GM21360 (cell line): ENCODE measurements at regions not wholly inside any gene's neighbourhood (a gene's known extent, or its start where the extent isn't known, plus 50 kb on each side); places are given as distances from the start of the nearest gene placed in this dataset.
"Not testable (repeated sequence)": the region's sequence is repeated elsewhere in the genome, so short reads cannot be mapped to it uniquely, and the experiment has no call there.

Experiments
- ATAC-seq: cut with Tn5 transposase; IDR thresholded peaks from one replicate; pipeline ENCODE4 v1.9.1; 2021; ENCODE audit warnings: mild to moderate bottlenecking, moderate library complexity; ENCODE audit not compliant: unreplicated experiment

DNA sequence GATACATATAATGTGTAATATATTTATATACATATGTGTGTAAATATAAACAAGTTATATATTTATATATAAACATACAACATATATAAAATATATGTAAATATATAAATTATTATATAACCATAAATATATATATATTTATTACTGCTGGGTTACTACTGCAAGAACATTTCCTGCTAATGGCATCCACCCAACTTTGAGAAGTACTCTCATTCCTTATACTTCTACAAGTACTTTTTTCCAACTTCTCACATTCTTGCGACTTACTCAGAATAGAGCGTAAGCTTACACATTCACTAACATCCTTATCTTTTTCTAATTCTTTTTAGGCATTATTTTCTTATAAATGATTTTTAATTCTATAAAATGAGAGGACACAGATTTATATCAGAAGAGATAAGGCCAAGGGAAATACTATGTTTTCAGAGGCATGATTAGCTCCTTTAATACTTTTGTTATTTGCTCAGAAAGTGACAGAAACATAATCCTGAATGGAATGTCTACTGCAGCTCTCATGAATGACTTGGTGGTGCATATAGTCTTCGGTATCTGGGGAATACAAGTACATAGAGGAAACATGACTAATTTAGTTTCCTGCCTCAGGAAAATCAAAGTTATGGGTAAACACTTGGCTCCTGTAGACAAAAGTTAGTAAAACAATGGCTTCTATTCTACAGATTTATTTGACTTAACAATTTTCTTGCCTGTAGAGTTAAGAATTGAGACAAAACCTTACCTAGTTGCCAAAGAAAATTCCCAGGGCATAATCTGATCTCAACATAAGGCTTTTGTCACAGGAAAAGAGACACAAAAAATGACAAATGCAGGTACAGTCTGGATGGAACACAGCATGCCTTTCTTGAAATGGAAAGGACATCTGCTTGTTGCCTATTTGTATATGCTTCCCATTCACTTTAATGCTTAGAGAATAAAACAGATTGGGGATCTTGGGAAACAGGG lies 453.9 kb downstream of the SQOR start:
- ATAC-seq: no peak

DNA sequence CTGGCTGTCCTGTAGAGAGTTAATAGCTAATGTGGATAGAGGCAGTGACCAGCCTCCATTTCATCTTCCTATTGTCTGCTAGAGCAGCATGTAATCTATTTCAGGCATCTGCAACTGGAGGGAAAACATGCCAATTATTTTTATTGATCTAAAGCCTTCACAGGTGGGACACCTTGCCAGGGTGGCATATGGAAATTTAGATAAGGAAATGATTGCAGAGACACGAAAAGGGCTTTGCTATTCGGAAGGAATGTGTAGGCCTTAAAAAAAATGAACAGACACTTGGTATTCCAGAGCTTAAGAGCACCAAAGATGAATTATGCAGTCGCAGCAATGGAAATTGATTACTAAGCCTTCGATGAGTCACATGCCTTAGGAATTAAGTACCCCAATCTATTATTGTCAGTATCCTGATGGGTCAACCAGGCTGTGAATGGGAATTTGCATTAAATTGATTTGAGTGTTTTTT lies 454.7 kb downstream of the SQOR start:
- no peak for ATAC-seq

DNA sequence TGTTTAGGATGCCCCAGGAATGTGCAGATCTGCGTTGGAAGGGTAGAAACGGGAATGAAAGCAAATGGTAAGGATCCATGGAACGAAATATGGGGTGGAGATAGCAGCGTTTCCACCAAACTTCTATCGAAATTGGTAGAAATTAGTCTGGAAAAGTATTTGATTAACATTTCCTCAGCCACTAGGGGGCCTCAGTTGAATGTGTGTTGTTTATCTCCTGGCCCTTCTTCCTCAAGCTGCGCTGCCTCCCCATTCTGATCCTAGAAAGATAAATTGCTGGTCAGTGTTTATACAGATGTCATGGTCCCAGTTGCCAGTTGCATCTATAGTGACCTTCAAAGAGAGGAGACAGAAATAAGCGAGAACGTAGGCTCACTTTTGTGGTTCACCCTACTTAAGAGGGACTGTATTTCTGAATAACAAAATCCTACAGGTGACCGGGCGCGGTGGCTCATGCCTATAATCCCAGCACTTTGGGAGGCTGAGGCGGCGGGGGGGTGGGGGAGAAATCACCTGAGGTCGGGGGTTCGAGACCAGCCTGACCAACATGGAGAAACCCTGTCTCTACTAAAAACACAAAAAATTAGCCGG lies 457.1 kb downstream of the SQOR start:
- no peak for ATAC-seq

DNA sequence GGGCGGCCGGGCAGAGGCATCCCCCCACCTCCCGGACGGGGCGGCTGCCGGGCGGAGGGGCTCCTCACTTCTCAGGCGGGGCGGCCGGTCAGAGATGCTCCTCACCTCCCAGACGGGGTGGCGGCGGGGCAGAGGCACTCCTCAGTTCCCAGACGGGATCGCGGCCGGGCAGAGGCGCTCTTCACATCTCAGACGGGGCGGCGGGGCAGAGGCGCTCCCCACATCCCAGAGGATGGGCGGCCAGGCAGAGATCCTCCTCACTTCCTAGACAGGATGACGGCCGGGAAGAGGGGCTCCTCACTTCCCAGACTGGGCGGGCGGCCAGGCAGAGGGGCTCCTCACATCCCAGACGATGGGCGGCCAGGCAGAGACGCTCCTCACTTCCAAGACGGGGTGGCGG lies 463.2 kb downstream of the SQOR start:
- ATAC-seq: not testable (repeated sequence)

DNA sequence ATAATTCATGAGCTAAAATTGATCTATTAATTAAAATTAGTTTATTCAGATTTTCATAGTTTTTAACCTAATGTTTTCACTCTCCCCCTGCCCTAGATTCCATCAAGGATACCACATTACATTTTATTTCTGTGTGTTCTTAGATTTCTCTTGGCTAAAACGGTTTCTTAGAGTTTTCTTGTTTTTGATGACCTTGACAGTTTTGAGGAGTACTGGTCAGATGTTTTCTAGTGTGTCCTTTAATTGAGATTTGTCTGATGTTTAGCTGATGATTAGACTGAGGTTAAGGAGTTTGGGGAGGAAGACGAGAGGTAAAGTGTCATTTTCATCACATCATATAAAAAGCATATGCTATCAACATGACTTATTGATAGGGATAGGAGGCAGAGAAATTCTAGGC lies 475.9 kb downstream of the SQOR start:
- no peak for ATAC-seq

DNA sequence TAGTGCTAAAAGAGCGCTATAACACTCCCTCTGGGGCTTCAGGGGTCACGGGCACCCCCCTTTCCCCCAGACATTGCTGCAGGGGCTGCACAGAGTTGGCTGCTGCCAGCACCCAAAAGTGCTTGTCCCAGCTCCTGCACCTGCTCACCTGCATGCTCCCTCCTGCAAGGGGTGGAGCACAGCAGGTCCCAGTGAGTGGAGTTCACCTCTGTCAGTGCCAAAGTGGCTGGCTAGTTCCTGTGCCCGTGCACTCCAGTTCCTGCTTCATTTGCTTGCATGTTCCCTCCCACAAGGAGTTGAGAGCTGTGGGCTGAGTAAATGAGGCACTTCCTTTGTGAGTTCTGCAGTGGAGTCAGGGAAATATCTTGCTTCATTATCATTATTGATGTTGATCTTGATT lies 476.9 kb downstream of the SQOR start:
- ATAC-seq: no peak

DNA sequence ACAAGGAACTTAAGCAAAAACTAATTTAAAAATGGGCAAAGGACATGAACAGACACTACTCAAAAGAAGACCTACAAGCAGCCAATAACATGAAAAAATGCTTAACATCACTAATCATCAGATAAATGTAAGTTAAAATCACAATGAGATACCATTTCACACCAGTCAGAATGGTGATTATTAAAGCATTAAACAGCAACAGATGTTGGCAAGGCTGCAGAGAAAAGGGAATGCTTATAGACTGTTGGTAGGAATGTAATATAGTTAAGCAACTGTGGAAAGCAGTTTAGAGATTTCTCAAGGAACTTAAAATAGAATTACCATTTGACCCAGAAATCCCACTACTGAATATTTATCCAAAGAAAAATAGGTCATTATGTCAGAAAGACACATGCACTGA lies 482.2 kb downstream of the SQOR start:
- ATAC-seq: no peak

DNA sequence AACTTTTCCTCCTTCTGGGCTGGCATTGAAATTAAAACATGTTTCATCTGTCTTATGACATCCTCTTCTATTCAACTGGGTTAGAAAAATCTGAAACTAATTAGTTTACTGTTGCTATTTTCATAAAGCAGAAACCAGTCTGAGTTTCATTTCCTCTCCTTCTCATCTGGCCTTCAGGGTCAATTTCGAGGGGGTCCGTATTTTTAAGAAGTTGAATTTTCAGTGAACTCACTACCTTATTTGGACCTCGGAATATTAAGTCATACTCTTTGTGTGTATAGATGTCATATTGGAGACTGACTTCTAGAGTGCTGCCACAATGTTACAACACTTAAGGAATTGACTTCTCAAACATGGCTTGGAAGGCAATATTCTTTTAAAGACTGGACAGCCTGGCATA lies 485.9 kb downstream of the SQOR start:
- no peak for ATAC-seq

DNA sequence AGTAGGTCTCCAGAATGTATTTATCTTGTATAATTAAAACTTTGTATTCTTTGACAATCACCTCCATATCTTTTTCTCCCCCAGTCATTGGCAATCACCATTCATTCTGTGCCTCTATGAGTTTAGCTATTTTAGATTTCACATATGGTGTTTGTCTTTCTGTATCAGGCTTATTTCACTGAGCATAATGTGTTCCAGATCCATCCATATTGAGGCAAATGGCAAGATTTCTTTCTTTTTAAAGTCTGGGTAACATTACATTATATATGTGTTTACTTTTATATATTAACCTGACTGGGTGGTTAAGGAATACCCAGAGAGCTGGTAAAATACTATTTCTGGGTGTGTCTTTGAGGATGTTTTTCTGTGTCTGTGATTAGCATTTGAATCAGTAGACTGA lies 486.6 kb downstream of the SQOR start:
- no peak for ATAC-seq

DNA sequence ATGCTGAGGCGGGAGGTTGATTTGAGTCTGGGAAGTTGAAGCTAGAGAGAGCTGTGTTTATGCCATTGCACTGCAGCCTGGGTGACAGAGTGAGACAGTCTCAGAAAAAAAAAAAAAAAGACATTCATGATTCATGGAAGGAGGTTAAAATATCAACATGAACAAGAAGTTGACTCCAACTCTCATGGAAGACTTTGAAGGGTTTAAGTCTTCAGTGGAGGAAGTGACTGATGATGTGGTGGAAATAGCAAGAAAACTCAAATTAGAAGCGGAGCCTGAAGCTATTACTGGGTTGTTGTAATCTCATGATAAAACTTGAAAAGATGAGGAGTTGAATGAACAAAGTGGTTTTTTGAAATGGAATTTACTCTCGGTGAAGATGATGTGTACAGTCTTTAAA lies 491.8 kb downstream of the SQOR start:
- no peak for ATAC-seq

DNA sequence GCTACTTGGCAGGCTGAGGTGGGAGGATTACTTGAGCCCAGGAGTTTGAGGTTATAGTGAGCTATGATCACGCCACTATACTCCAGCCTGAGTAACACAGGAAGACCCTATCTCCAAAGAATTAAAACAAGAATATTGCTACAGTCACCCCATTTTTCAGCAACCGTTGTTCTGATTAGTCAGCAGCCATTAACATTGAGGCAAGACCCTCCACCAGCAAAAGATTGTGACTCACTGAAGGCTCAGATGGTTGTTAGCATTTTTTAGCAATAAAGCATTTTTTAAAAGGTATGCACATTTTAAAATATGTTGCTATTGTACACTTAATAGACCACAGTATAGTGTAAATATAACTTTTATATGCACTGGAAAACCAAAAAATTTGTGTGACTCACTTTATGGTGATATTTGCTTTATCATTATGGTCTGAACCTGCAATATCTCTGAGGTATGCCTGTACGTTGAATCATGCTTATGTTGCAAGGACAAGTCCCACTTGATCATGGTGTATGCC lies 492.6 kb downstream of the SQOR start:
- ATAC-seq: no peak

DNA sequence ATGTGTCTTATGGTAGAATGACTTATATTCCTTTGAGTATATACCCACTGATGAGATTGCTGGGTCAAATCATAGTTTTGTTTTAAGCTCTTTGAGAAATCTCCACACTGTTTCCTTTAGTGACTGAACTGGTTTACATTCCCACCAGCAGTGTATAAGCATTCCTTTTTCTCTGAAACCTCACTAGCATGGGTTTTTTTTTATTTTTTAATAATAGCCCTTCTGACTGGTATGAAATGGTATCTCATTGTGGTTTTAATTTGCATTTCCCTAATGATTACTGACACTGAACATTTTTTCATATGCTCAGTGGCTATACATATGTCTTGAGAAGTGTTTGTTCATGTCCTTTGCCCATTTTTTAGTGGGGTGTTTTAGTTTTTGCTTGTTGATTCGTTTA lies 494.3 kb downstream of the SQOR start:
- ATAC-seq: no peak

DNA sequence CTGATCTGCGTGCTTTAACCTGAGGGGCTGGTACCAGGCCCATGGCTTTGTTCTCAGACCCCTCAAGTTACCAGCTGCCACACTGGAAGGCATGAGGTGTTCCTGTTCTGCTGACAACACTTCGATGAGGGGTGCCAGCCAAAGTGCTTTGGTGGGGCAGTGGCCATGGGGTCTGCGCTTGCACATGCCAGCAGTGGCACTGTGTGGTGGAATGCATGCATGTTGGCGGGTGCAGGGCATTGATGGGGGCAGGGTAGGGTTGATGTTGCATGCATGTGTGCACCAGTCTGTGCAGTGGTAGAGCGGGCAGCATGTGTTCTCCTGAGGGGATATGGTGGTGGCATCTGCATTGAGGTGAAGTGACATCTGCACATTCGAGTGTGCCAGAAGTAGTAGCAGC lies 497.0 kb downstream of the SQOR start:
- ATAC-seq: no peak

DNA sequence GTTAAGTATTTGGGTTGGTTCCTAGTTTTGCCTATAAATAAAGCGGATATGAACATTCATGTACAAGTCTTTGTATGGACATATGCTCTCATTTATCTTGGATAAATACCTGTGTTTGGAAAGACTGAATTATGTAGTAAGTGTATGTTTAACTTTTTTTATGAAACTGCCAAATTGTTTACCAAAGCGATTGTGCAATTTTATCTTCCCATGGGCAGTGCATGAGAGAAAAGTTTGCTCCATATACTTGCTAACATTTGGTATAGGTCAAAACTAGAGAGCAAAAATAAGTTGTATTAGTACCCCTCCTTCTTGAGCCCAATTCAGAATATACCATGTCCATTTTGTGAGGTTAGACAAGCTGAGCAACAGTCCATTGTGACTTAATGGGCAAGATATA lies 502.6 kb downstream of the SQOR start:
- ATAC-seq: no peak

DNA sequence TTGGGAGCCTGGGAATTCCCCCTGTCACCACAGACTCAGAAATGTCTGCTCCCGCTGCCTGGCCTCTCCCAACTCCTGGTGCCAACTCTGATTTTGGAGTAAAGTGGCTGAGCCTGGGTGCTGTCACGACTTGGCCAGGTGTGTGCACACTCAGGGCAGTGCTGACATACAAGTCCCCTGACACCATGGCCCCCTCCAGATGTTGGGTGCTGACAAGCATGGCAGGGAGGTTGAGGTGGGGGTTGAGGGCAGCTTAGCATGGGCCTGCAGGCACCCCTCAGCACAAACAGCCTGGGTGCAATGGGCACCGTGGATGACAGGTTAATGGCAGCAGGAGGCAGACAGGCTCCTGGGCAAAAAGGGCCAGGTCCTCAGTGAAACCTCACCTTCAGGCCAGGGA lies 511.2 kb downstream of the SQOR start:
- ATAC-seq: no peak

DNA sequence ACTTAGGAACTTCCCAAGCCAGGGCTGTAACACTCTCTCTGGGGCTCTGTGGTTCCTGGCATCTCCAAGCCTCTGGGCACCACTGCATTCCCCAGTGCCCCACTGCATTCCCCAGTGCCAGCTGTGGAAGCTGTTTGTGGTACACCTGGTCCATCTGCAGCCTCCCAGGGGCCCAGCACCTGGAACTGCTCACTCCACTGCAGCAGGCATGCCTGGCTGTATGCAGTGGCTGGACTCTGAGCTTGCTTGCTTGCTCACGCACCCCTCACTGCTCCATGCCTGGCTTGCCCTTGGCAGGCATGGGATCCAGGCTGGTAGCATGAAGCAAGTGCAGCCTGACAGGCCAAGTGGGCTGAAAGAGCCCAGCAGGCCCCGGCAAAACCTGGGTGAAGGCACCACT lies 512.1 kb downstream of the SQOR start:
- no peak for ATAC-seq

DNA sequence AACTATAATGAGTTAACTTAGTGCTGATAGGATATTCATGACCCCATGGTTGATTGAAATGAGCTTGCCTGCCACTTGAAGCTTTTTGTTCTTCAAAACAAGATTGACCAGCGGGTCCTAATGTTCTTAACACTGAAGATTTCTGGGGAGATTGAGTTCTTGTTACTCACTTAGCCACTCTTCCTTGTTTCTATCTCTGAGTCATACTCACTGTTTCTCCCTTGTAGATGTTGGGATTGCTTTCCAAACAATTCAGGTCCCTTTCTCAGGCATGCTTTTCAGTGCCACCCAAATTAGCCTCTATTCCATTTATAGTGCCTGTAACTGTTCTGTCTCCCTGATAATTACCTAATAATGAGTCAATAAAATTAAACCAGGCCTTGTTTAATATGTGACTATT lies 517.0 kb downstream of the SQOR start:
- ATAC-seq: no peak

DNA sequence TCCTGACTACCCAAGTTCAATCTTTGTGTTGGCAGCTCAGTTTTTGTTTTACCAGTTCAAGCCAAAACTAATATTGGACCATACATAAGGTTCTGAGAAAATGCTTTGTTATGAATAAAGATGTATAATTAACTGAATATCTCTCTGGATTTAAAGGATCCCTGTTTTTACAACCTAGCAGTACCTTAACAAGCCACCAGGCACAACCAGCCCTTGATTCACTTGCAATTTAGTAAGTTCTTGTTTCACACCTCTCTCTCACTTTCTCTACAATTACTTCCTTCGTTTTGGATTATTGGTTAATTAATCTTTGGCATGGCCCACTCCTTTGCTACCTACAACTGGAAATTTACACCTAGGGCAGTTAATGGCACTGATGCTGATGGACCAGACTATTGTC lies 531.9 kb downstream of the SQOR start:
- ATAC-seq: no peak

DNA sequence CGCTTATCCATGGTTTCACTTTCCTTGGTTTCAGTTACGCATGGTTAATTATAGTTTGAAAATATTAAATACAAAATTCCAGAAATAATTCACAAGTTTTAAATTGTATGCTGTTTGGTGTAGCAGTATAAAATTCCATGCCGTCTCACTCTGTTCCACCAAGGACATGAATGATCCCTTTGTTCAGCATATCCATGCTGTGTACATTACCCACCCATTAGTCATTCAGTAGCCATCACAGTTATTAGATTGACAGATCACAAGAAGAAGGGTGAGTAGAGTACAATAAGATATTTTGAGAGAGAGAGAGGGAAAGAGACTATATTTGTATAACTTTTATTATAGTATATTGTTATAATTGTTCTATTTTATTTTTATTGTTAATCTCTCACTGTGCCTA lies 535.5 kb downstream of the SQOR start:
- no peak for ATAC-seq

DNA sequence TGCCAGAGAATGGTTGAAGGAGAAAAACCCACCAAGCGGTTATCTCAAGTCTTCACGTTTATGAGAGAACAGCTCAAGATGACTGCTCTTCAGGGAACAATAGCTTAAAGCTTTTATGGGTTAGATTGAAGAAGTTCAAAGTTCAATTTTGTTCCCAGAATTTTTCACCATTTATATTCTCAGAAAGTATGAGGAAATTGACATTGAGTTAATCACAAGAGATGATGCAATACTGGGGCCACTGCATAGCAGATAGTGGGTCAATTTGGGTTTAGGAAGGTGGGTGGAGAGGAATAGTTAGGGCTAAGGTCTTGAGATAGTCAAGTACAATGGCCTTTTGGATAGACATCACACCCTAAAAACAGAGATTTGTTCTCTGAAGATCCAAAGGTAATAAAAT lies 539.3 kb downstream of the SQOR start:
- ATAC-seq: no peak

DNA sequence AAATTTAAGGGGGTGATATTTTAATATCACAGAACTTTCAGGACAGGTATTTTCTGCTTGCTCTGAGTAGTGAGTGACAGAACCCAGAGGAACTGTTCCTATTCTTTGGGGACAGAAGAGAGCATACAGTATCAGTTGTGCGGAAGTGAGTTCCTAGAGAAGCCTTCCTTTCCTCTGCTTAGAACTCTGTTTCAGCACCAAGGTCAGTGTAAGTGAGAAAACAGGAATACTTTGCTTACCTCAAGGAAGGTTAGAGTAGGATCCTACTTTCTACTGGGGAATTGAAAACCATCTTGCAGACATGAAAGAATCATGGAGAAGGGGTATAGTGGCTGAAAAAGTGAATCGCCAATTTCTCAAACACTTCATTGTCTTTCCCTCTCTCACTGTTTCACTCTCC lies 542.4 kb downstream of the SQOR start:
- ATAC-seq: no peak

DNA sequence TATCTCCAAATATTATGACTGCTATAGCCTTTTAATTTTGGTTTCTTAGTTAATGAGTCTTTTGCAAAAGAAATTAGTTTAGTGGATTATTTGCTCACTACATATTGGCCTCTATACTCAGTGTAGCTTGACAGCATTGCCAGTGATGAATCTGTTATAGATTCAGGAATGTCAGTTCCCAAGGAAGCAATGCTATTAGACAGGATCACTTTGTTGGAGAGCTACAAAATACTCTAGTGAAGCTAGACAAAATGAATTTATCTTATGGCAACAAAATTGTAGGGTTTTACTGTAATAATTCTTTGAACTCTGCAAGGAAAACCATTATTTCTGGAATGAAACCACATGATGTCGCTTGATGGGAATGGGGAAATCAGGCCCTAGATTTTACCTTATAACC lies 543.3 kb downstream of the SQOR start:
- ATAC-seq: no peak
